SIG-M5 treated with dmso at 0.1 percent for 504 hours (cell line): ENCODE measurements at regions not wholly inside any gene's neighbourhood (a gene's known extent, or its start where the extent isn't known, plus 50 kb on each side); places are given as distances from the start of the nearest gene placed in this dataset.
"Not testable (repeated sequence)": the region's sequence is repeated elsewhere in the genome, so short reads cannot be mapped to it uniquely, and the experiment has no call there.

Experiments
- DNase-seq: peaks from one replicate; lab custom pipeline; 2025; ENCODE audit not compliant: unreplicated experiment; lab: John Stamatoyannopoulos, UW

DNA sequence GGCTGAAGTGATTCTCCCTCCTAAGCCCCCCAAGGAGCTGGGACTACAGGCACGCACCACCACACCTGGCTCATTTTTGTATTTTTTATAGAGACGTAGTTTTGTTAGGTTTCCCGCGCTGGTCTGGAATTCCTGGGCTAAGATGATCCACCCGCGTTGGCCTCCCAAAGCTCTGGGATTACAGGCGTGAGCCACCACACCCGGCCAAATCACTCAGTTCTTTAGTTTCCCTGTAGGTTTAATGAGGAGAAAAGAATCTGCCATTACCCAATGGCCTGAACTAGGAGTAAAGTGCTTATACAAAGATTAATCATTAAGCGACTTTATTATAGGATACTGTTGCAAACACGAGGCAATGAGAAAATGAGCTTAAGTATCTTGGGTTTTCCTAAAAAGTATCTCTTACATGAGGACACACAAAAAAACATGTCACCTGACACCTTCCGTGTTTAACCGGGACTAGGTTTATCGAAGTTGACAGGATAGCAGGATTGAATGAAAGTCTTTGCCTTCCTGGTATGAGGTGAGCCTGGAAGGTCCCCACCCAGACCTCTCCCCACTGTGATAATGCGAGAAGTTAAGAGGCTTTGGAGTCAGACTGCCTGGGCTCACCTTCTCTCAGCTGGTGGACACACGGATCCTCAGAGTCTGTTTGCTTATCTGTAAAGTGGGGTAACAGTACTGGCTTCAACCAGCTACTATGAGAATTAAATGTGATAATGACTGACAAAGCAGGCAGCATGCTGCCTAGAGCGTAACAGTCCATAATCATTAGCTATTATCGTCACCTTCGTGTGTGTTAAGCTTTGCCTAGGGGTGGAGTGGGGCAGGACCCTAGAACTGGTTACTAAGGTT, 133.5 kb upstream of the KRAS start:
- no peak for DNase-seq

DNA sequence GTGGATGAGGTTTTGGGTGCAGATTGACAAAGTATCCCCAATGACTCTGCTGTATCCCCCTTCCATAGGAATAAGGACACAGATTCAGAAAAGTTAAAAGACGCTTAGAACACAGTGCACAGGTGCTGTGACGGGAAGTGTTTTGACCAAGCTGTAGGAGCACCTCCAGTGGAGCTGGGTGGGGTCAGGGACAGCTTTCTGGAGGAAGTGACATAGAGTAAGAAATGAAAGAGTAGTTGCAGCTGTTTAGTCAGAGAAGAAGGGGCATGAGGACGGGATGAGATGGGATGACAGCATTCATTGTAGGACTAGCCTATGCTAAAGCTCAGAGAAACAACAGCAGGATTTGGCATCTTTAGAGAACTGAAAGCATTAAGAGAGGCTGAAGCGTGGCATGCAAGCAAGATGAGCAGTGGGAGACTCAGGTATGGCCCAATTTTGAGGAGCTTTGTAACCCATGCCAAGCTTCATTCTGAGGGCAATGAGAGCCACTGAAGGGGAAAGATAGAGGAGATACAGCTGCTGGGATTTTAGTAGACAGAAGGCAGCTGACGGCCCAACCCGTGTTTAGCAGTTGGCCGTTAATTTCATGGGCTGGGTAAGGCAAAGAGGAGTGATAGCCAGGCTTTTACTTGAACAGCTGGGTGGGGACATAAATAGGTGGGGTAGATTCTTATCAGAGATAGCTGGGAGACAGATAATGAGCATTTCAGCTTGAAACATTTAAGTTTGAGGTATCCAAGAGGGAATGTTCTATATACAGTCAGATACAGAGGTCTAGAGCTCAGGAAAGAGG, 131.8 kb upstream of the KRAS start:
- no peak for DNase-seq

GRCh38 chr12:25377469-25378177, 126.9 kb upstream of the KRAS start:
- DNase-seq: peak; percentile 93

DNA sequence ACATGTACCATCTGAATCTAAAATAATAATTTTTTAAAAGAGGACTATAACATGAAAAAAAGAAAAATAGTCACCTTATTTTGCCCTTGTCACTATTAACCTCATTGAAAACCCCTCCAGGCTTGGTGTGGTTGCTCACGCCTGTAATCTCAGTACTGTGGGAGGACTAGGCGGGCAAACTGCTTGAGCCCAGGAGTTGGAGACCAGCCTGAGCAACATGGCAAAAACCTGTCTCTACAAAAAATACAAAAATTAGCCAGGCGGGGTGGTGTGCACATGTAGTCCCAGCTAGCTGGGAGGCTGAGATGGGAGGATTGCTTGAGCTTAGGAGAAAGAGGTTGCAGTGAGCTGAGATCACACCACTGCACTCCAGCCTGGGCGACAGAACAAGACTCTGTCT, 126.3 kb upstream of the KRAS start:
- DNase-seq: no peak

DNA sequence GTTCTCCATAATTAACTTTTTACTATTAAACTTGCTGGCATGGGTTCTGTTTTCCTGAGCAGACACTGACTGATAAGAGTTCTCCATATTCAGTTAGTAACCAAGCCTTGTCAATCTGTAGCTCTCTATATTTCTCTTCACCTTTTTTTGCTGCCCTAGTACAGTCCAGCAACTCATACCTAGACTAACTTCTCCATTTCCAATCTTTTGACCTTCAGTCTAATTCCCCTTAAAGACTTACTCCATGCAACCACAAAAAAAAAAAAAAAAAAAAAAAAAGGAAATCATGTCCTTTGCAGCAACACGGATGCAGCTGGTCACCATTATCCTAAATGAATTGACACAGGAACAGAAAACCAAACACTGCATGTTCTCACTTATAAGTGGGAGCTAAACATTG, 125.7 kb upstream of the KRAS start:
- peak; percentile 37 for DNase-seq

DNA sequence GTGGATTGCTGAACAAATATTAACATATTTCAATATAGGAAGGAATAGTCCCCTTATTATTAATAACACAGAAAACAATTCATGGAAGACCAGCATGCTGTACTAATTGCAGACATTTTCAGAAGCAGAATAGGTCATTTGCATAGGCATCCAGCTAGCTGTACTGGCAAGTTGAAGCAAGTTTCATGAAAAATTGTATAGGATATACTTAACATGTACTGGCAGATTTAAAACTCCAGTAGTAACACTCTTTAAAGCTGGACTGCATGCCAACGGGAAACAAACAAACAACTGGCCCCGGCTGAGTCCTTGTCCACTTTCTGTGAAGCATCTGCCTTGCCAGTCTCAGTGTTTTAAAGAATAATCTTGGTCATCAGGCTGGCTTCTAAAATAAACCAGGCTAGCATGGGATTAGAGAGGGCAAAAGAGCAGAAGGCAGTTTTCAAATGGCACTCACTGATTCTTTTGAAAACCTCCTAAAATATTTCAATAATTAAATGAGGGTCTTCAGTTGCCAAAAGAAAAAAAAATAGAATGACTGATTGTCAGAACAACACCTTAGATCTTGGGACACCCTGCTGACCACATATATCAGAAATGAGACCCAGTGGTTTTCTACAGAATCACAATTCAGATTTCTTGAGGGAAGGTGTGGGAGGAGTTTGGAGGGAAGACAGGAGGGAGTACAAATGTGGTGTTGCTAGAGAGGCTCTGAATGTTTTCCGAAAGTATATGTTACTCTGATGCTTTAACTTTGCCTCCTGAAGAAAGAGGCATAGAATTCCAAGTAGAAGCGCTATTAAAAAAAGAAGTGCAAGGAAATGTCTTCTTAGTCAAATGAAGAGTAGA, 122.5 kb upstream of the KRAS start:
- no peak for DNase-seq

GRCh38 chr12:25372002-25372401, 121.3 kb upstream of the KRAS start:
- DNase-seq: no peak

DNA sequence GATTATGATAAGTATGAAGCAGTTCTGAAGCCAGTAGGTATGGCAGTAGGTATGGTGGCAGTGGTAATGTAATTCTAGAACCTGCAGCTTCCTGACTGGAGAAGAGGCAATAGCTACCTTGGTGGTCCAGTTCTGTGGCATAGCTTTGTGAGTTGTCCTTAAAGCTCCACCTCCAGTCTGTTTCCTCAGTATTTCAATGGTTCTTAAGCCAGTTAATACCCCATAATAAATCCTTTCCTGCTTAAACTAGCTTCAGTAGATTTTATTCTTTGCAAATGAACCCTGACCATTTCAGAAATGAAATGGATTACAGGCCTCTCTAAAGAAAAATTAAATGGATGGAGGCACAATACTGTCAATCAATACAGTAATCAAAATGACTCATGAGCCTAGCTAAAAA, 117.8 kb upstream of the KRAS start:
- no peak for DNase-seq

DNA sequence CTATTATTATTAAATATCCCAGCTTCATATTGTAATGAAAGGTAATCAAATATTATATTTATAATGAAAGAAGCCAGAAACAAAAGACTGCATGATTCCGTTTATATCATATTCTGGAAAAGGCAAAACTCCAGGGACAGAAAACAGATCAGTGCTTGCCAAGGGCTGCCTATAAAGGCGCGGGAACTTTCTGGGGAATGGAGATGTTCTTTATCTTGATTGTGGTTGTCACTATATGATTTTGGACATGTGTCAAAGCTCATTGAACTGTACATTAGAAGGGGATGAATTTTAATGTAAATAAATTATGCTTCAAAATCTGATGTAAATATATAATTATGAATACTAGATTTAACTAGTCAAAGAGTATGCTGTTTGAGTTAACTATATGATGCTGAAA, 115.4 kb upstream of the KRAS start:
- no peak for DNase-seq

DNA sequence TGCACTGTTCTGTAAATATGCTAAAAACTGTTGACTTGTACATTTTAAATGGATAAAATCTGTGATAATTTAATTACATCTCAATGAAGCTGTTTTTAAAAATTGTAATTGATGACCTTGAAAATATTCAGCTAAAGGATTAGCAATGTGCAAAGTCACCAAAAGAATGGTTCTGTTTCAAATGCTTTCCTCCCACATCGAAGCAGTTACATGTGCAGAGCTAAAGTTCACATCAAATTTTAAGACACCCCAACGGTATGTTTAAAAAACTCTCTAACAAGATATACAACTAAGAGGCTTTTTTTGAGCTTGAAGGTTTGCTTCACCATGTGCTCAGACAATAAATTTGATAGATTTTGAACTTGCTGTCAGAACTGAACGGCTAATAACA, 114.6 kb upstream of the KRAS start:
- DNase-seq: no peak

DNA sequence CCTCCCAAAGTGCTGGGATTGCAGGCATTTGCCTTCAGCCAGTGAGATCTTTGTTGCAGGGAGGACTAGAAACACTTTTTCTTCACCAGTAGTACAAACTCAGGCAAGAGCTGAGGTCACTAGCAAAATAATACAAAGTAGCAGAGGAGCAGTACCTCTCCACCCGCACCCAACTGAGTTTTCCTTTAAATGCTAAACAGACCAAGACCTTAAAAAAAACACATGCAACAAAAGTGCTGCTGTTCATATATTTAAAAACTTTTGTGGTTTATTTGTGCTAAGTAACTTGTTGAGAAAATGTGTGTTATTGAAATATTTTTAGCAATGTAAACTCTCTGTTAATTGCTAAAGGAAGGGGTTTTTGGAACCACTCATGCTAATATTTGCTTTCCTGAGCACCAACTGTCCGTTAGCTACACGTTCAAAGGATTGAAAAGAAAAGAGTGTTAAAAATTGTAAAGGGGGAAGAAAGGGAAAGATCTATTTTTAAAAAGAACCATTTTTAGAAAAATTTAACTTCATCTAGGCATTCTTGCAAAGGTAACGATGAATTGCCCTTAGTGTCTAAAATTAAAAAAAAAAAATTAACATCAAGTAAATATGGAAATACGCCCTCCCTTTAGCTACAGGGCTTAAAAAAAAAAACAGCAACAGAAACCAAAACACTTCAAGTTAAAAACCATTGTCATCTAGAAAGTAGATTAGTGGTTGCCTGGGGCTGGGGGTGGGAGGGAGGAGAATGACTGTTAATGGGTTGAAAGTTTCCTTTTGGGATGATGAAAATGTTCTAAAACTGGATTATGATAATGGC, 114.0 kb upstream of the KRAS start:
- no peak for DNase-seq

- DNase-seq: no peak
These were observed 111.9 kb upstream of the KRAS start for GRCh38 chr12:25362646-25363045.

DNA sequence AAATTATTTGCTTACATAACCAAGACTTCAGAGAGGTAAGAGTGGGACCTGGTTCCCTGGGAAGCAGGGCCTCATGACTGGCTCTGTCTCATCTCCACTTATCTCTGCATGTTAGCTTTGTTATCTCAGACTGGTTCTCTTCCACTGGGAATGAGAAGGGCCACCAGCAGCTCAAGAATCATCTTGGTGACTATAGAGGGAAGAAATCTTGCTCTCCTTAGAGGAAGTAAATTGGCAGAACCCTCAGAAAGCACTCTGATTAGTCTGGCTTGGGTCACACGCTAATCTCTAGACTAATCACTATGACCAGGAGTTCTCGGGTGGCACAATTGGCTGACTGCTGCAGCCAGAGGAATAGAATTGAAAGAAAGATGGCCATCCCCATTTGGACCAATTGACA, 110.8 kb upstream of the KRAS start:
- no peak for DNase-seq

GRCh38 chr12:25357595-25357994, 106.9 kb upstream of the KRAS start:
- DNase-seq: no peak

- DNase-seq: not testable (repeated sequence)
These were observed 102.2 kb upstream of the KRAS start for GRCh38 chr12:25352942-25353341.

- DNase-seq: no peak
These were observed 101.6 kb upstream of the KRAS start for GRCh38 chr12:25352083-25352918.

DNA sequence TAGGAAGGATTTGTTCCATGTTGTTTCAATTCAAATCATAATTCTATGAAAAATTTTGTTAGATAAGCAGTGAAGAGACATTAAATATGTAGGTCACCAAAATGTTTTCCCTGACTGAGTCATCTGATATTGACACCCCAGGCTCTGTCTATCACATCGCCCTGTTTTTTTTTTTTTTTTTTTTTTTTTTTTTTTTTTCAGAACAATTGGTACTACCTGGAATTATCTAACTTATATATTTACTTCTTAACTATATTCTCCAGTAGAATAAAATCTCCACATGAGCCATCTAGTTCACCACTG, 97.8 kb upstream of the KRAS start:
- no peak for DNase-seq

GRCh38 chr12:25347716-25348592, 97.2 kb upstream of the KRAS start:
- peak; percentile 75 for DNase-seq
